Mucosa of descending colon (tissue), 3 donors: ENCODE measurements at regions not wholly inside any gene's neighbourhood (a gene's known extent, or its start where the extent isn't known, plus 50 kb on each side); places are given as distances from the start of the nearest gene placed in this dataset.

Source experiments
- ATAC-seq: fragments of 200-7000 bp; cut with Tn5 transposase; one replicate; pipeline ENCODE4 v1.9.1; 2020; ENCODE audit warnings: mild to moderate bottlenecking, moderate library complexity
- DNase-seq, 3 donors: peaks; one replicate each; pipeline ENCODE4 v3.0.0-alpha.2; 2020
- H3K36me3 ChIP-seq: fragments of 200-600 bp; one replicate; pipeline ENCODE4 v1.8.0; 2021; ENCODE audit warnings: low read depth, mild to moderate bottlenecking
- H3K4me1 ChIP-seq: fragments of 200-600 bp; one replicate; pipeline ENCODE4 v1.8.0; 2021; ENCODE audit warnings: low read depth, mild to moderate bottlenecking
- H3K4me3 ChIP-seq: fragments of 200-600 bp; one replicate; pipeline ENCODE4 v1.8.0; 2021; ENCODE audit warnings: mild to moderate bottlenecking
- H3K9me3 ChIP-seq: fragments of 200-600 bp; one replicate; pipeline ENCODE4 v1.8.0; 2021; ENCODE audit warnings: mild to moderate bottlenecking
- intact Hi-C, 2 donors: fragments of 100-400 bp; cut with DNase I in 1 of 2; cut with micrococcal nuclease in 1 of 2; formaldehyde crosslinking; loops; one replicate each; pipeline versions ENCODE4 v1.11.0 to v1.11.1; 2022; cut with DNase I, micrococcal nuclease
- TF ChIP-seq, protein P1 (sequence below): fragments of 200-600 bp; IDR thresholded peaks from one replicate; pipeline ENCODE4 v1.8.0; 2022; ENCODE audit warnings: antibody characterized with exemption, mild to moderate bottlenecking
- donor health status: DM: no; HTN: no; CAD: no; lungs with moderate emphysema.
- donor health status: DM: no; HTN: no; CAD: no.
- donor health status: DM: no; HTN: yes; CAD: no.

DNA sequence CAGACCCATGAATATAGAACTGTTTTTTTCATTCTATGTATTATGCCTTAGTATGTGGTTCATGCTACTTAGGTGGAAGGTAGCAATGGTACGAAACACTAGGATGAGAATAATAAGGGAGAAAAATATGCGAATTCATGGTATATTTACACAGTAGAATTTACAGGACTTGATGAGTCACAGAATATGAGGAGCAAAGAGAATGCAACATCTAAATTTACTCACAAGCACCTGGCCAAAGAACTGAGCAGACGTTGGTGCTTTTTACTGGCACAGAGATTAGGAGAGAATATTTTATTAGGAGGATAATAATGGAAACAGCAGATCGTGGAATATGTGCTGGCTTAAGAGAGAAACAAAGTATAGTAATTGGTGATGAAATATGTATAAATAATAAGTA is 785.4 kb upstream of the ROBO1 start:
- no peaks in the 10 kb centered on the region for H3K36me3 ChIP-seq
- intact Hi-C loops = no loop called here
- TF ChIP-seq, protein P1, sequence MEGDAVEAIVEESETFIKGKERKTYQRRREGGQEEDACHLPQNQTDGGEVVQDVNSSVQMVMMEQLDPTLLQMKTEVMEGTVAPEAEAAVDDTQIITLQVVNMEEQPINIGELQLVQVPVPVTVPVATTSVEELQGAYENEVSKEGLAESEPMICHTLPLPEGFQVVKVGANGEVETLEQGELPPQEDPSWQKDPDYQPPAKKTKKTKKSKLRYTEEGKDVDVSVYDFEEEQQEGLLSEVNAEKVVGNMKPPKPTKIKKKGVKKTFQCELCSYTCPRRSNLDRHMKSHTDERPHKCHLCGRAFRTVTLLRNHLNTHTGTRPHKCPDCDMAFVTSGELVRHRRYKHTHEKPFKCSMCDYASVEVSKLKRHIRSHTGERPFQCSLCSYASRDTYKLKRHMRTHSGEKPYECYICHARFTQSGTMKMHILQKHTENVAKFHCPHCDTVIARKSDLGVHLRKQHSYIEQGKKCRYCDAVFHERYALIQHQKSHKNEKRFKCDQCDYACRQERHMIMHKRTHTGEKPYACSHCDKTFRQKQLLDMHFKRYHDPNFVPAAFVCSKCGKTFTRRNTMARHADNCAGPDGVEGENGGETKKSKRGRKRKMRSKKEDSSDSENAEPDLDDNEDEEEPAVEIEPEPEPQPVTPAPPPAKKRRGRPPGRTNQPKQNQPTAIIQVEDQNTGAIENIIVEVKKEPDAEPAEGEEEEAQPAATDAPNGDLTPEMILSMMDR = no peak
- no peak overlapping the region for H3K4me3 ChIP-seq
- no peak for DNase-seq
- no peaks in the 10 kb centered on the region for H3K9me3 ChIP-seq
- no peaks in the 10 kb centered on the region for H3K4me1 ChIP-seq
- ATAC-seq = no peak

DNA sequence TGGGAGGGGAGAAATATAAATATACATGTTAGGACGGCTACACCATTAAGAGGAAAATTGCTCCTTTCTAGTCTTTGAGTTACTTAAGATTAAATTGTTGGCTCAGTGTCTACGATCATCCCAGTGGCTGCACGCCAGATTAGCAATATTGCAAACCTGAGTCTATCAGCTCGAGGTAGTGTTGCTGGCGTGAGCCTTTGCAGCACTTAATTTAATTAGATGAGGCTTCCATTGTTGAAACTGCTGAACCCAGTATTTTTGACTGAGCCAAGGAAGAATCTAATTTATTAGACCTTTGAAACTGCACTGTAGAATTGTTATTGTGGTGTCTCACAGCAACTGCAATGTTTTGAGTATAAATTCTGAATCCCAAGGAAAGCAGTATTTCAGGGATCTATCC is 782.4 kb upstream of the ROBO1 start:
- DNase-seq = no peak
- Histone ChIP-seq H3K4me1 (no peaks in the 10 kb centered on the region), H3K9me3 (no peaks in the 10 kb centered on the region), H3K4me3 (no peak overlapping the region), H3K36me3 (no peaks in the 10 kb centered on the region)
- TF ChIP-seq, protein P1 = no peak
- no peak for ATAC-seq
- intact Hi-C loops = no loop called here

DNA sequence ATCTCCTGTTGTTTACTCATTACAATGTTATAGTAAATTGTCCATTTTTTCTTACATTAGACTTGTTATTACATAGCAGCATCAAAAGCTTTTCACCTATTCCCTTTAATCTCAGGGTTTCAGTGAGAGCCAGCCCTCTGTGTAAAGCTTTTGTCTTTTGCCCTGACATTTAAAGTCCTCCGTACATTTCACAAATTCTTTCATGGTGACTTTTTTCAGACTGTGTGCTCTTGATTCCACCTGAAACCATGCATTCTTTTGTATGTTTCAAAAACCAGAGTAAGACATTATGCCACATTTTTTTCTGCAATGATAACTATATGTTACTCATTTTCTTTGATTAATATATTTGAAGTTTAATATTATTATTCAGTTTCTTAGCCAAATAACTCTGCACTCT is 781.4 kb upstream of the ROBO1 start:
- ATAC-seq = no peak
- no peak for DNase-seq
- TF ChIP-seq, protein P1 = no peak
- H3K9me3 ChIP-seq = no peaks in the 10 kb centered on the region
- H3K36me3 ChIP-seq = no peaks in the 10 kb centered on the region
- H3K4me1 ChIP-seq = no peaks in the 10 kb centered on the region
- no peak overlapping the region for H3K4me3 ChIP-seq
- intact Hi-C loops = no loop called here

GRCh38 chr3:80543154-80543553 is 775.4 kb upstream of the ROBO1 start:
- no peaks in the 10 kb centered on the region for H3K9me3 ChIP-seq
- TF ChIP-seq, protein P1 = no peak
- H3K4me3 ChIP-seq = no peak overlapping the region
- H3K4me1 ChIP-seq = no peaks in the 10 kb centered on the region
- intact Hi-C loops = no loop called here
- no peaks in the 10 kb centered on the region for H3K36me3 ChIP-seq
- DNase-seq = no peak
- no peak for ATAC-seq

- Histone ChIP-seq H3K4me1 (no peaks in the 10 kb centered on the region), H3K4me3 (no peak overlapping the region), H3K9me3 (no peaks in the 10 kb centered on the region), H3K36me3 (no peaks in the 10 kb centered on the region)
- intact Hi-C loops = no loop called here
- ATAC-seq (no peak), DNase-seq (no peak)
- TF ChIP-seq, protein P1 = no peak
These were observed 774.7 kb upstream of the ROBO1 start for GRCh38 chr3:80542456-80542855.

GRCh38 chr3:80537680-80538079 is 769.9 kb upstream of the ROBO1 start:
- TF ChIP-seq, protein P1 = no peak
- Histone ChIP-seq H3K9me3 (no peaks in the 10 kb centered on the region), H3K4me3 (no peak overlapping the region), H3K4me1 (no peaks in the 10 kb centered on the region), H3K36me3 (no peaks in the 10 kb centered on the region)
- DNase-seq (no peak), ATAC-seq (no peak)
- intact Hi-C loops = no loop called here
